ENCODE measurements at regions not wholly inside any gene's neighbourhood (a gene's known extent, or its start where the extent isn't known, plus 50 kb on each side); places are given as distances from the start of the nearest gene placed in this dataset.

DNA sequence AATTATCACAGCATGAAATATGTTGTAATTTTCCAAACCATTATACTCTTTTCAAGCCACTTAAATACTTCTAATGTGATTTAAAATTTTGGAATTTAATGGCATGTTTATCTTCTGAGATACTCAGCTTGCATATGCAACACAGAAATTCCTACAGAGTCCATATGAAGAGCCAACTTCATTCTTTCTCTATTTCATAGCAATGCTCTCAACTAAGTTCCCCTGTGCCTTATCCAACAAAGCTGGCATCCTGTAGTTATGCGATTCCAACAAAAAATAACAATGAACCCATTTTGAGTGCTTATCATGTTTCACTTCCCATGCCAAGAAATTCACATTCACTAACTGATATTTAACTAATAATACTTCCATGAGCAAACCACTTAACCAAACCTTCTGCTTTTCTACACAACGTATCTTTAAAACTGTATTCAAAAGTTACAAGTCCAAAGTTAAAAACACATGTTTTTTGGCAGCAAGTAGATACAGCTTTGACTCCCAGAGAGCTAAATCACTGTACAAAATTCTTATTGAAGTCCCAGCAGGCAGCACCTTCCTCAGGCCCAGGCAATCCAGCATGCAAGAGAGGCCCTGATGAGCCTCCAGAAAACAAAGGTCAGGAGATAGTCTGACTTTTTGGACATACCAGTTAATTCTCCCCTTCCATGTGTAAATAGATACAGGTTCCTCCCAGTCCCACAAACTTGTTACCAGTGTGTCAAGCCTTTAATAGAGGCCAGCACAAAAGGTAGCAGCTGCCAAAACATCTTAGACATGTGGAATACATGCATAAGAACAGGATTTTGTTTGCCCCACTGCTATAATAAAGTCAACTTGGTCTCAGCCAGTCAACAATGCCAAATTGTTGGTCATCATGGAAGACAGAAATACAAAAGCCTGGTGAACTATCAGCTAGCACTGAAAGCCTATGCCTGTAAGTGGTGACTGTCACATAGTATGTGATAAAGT lies 113.1 kb upstream of the WDR75 start:
- POLR2A ChIA-PET (ENCODE audit: unreplicated experiment) = no interaction called here
- H3K4me2 ChIP-seq = no peak overlapping the region
- no TSS peak for BruUV-seq (replicated peaks)
- H3K9me2 ChIP-seq (ENCODE audit: insufficient read depth) = no peaks in the 10 kb centered on the region
- H4K20me1 ChIP-seq (ENCODE audit: insufficient read depth) = no peaks in the 10 kb centered on the region
- intact Hi-C loops (cut with micrococcal nuclease; ENCODE audit: unreplicated experiment) = no loop called here
- no peaks in the 10 kb centered on the region for H3F3A ChIP-seq (ENCODE audit: insufficient read depth, low read depth)
- no peaks in the 10 kb centered on the region for H3K4me1 ChIP-seq (replicated peaks; ENCODE audit: insufficient read depth)
- H3K79me2 ChIP-seq (ENCODE audit: low read depth) = no peaks in the 10 kb centered on the region
- no peaks in the 10 kb centered on the region for H3K9me3 ChIP-seq (ENCODE audit: insufficient read depth, low read depth)
- H3K4me3 ChIP-seq = no peak overlapping the region
- H3K36me3 ChIP-seq (ENCODE audit: low read depth) = no peaks in the 10 kb centered on the region
- H3K27me3 ChIP-seq (ENCODE audit: insufficient read depth, low read depth) = no peaks in the 10 kb centered on the region
- TF ChIP-seq EZH2 (IDR thresholded peaks at IDR 0.05; ENCODE audit: low read depth) = no peak
- TF ChIP-seq, protein P1, sequence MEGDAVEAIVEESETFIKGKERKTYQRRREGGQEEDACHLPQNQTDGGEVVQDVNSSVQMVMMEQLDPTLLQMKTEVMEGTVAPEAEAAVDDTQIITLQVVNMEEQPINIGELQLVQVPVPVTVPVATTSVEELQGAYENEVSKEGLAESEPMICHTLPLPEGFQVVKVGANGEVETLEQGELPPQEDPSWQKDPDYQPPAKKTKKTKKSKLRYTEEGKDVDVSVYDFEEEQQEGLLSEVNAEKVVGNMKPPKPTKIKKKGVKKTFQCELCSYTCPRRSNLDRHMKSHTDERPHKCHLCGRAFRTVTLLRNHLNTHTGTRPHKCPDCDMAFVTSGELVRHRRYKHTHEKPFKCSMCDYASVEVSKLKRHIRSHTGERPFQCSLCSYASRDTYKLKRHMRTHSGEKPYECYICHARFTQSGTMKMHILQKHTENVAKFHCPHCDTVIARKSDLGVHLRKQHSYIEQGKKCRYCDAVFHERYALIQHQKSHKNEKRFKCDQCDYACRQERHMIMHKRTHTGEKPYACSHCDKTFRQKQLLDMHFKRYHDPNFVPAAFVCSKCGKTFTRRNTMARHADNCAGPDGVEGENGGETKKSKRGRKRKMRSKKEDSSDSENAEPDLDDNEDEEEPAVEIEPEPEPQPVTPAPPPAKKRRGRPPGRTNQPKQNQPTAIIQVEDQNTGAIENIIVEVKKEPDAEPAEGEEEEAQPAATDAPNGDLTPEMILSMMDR (conservative IDR thresholded peaks at IDR 0.05) = no peak
- no peak for DNase-seq
- no peak overlapping the region for H2AFZ ChIP-seq
- no peak overlapping the region for H3K27ac ChIP-seq
- CTCF ChIA-PET = no interaction called here

DNA sequence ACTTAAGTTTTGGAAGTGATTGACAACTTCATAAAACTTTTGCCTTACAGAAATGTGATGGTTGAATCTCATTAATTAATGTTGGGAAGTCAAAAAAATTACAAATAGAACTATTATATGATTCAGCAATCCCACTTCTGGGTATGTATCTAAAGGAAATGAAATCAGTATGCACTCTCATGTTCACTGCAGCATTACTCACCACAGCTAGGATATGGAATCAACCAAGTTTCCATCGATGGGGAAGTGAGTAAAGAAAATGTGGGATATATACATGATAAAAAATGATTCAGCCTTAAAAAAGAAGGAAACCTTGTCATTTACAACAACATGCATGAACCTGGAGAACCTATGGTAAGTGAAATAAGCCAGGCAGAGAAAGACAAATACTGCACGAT lies 112.4 kb upstream of the WDR75 start:
- no peaks in the 10 kb centered on the region for H3K27me3 ChIP-seq (ENCODE audit: insufficient read depth, low read depth)
- no peaks in the 10 kb centered on the region for H3K79me2 ChIP-seq (ENCODE audit: low read depth)
- no peak for DNase-seq
- H3K9me3 ChIP-seq (ENCODE audit: insufficient read depth, low read depth) = no peaks in the 10 kb centered on the region
- H3K4me3 ChIP-seq = no peak overlapping the region
- intact Hi-C loops (cut with micrococcal nuclease; ENCODE audit: unreplicated experiment) = no loop called here
- H3K4me1 ChIP-seq (replicated peaks; ENCODE audit: insufficient read depth) = no peaks in the 10 kb centered on the region
- H3K36me3 ChIP-seq (ENCODE audit: low read depth) = no peaks in the 10 kb centered on the region
- TF ChIP-seq, protein P1 (conservative IDR thresholded peaks at IDR 0.05) = no peak
- no peak for TF ChIP-seq EZH2 (IDR thresholded peaks at IDR 0.05; ENCODE audit: low read depth)
- H3K27ac ChIP-seq = no peak overlapping the region
- POLR2A ChIA-PET (ENCODE audit: unreplicated experiment) = no interaction called here
- no peak overlapping the region for H2AFZ ChIP-seq
- CTCF ChIA-PET = no interaction called here
- no peaks in the 10 kb centered on the region for H3F3A ChIP-seq (ENCODE audit: insufficient read depth, low read depth)
- H4K20me1 ChIP-seq (ENCODE audit: insufficient read depth) = no peaks in the 10 kb centered on the region
- no peak overlapping the region for H3K4me2 ChIP-seq
- BruUV-seq (replicated peaks) = no TSS peak
- no peaks in the 10 kb centered on the region for H3K9me2 ChIP-seq (ENCODE audit: insufficient read depth)

DNA sequence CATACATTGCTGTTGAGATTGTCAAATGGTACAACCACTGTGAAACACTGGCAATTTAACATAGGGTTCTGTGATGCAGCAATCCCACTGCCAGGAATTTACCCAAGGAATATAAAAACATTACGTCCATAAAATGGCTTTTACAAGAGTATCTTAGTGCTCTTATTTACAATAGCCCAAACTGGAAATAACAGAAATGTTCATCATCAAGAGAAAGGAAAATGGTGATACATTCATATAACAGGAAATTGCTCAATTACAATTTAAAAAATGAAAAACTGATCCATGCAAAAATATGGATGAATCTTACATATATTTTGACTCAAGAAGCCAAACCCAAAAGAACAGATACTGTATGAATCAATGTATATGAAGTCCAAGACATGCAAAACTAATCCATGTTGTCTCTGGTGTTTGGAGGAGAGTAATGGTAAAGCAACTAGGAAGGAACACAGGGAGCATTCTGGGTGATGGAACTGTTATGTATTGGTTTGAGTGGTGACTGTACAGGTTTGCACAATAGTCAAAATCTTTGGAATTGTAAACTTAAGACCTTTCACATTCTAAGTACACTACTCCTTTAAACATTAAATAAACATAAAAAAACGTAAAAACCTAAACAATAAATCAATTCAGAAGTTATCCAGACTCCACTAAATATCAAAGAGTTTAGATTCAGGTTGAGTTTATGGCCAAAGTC lies 104.8 kb upstream of the WDR75 start:
- POLR2A ChIA-PET (ENCODE audit: unreplicated experiment) = no interaction called here
- CTCF ChIA-PET = no interaction called here
- intact Hi-C loops (cut with micrococcal nuclease; ENCODE audit: unreplicated experiment) = no loop called here
- H3K4me3 ChIP-seq = no peak overlapping the region
- H3K27ac ChIP-seq = no peak overlapping the region
- no peaks in the 10 kb centered on the region for H3K79me2 ChIP-seq (ENCODE audit: low read depth)
- no peaks in the 10 kb centered on the region for H3K9me3 ChIP-seq (ENCODE audit: insufficient read depth, low read depth)
- no peaks in the 10 kb centered on the region for H3F3A ChIP-seq (ENCODE audit: insufficient read depth, low read depth)
- H3K4me1 ChIP-seq (replicated peaks; ENCODE audit: insufficient read depth) = no peaks in the 10 kb centered on the region
- DNase-seq = no peak
- H3K4me2 ChIP-seq = no peak overlapping the region
- H3K27me3 ChIP-seq (ENCODE audit: insufficient read depth, low read depth) = no peaks in the 10 kb centered on the region
- no peak overlapping the region for H2AFZ ChIP-seq
- no TSS peak for BruUV-seq (replicated peaks)
- H3K36me3 ChIP-seq (ENCODE audit: low read depth) = no peaks in the 10 kb centered on the region
- no peaks in the 10 kb centered on the region for H3K9me2 ChIP-seq (ENCODE audit: insufficient read depth)
- no peaks in the 10 kb centered on the region for H4K20me1 ChIP-seq (ENCODE audit: insufficient read depth)
- TF ChIP-seq, protein P1 (conservative IDR thresholded peaks at IDR 0.05) = no peak
- TF ChIP-seq EZH2 (IDR thresholded peaks at IDR 0.05; ENCODE audit: low read depth) = no peak

Data from PC-9 (cell line).